ENCODE measurements at regions not wholly inside any gene's neighbourhood (a gene's known extent, or its start where the extent isn't known, plus 50 kb on each side); places are given as distances from the start of the nearest gene placed in this dataset.

GRCh38 chr10:7094781-7095180, 316.1 kb downstream of the SFMBT2 start:
- intact Hi-C loops (cut with micrococcal nuclease; ENCODE audit: unreplicated experiment): no loop called here
- Histone ChIP-seq H3K4me3 (replicated peaks in 1 of 3; ENCODE audit: insufficient read depth in 1 of 3, low read depth in 2 of 3, low read length in 3 of 3) (no peak overlapping the region), H2AFZ (ENCODE audit: low read length) (no peak overlapping the region), H3K27ac (ENCODE audit: extremely low read length, insufficient read depth, low read length) (no peak overlapping the region), H3K4me1 (ENCODE audit: insufficient read depth, low read length) (no peaks in the 10 kb centered on the region), H3K9me3 (ENCODE audit: low read length) (no peaks in the 10 kb centered on the region), H3K79me2 (ENCODE audit: insufficient read depth, low read length) (no peaks in the 10 kb centered on the region), H3K4me2 (ENCODE audit: low read depth, low read length) (no peak overlapping the region), H4K20me1 (ENCODE audit: insufficient read depth, low read length) (no peaks in the 10 kb centered on the region), H3K27me3 (ENCODE audit: control insufficient read depth in 1 of 2, insufficient read depth in 2 of 2, low read length in 2 of 2) (peaks cover 0 to 15% of the 10 kb centered on the region in 2 experiments; a peak in 3 of 5 replicates), H3K36me3 (replicated peaks in 1 of 2; ENCODE audit: control insufficient read depth in 1 of 2, insufficient read depth in 2 of 2, low read length in 2 of 2) (no peaks in the 10 kb centered on the region), H3K9ac (ENCODE audit: insufficient read depth, low read depth, low read length) (no peak overlapping the region)
- BruUV-seq (replicated peaks): no TSS peak
- in situ Hi-C loops (cut with HindIII; ENCODE audit: extremely low pct_ligation_motif_present, low pct_unique_long_range_greater_than_20kb): no loop called here
- TF ChIP-seq ZNF282 (IDR thresholded peaks at IDR 0.05; ENCODE audit: partially characterized antibody) (no peak), HMG20A (CRISPR knock-in tag; IDR thresholded peaks at IDR 0.05; ENCODE audit: borderline replicate concordance) (no peak), TBX3 (IDR thresholded peaks at IDR 0.05; ENCODE audit: borderline replicate concordance) (no peak), ISL2 (CRISPR knock-in tag; IDR thresholded peaks at IDR 0.05) (no peak), MAFK (conservative IDR thresholded peaks at IDR 0.05 in 1 of 2, IDR thresholded peaks at IDR 0.05 in 1 of 2; ENCODE audit: low read length in 2 of 2) (no peak), ETV6 (CRISPR knock-in tag; conservative IDR thresholded peaks at IDR 0.05) (no peak), ZNF569 (CRISPR knock-in tag; IDR thresholded peaks at IDR 0.05; ENCODE audit: borderline replicate concordance) (no peak), SNAI1 (CRISPR knock-in tag; IDR thresholded peaks at IDR 0.05; ENCODE audit: borderline replicate concordance) (no peak), ZNF274 (CRISPR knock-in tag; IDR thresholded peaks at IDR 0.05) (no peak), CEBPZ (IDR thresholded peaks at IDR 0.05; ENCODE audit: low read length) (no peak), FOXC1 (CRISPR knock-in tag; IDR thresholded peaks at IDR 0.05; ENCODE audit: borderline replicate concordance) (no peak), ZFP62 (CRISPR knock-in tag; IDR thresholded peaks at IDR 0.05) (no peak), SAP130 (CRISPR knock-in tag; IDR thresholded peaks at IDR 0.05; ENCODE audit: low read depth) (no peak), ZNF251 (CRISPR knock-in tag; IDR thresholded peaks at IDR 0.05) (no peak)
- DNase-seq (ENCODE audit: low spot score): no peak
- no peak for ATAC-seq
- CTCF ChIA-PET (ENCODE audit: low intra/inter-chr PET ratio, low total read pairs): no interaction called here
- WGBS (ENCODE audit: low lambda C conversion rate): 2% methylated on average over 6 of the region's 6 CpGs
- POLR2A ChIA-PET: no interaction called here
- no peak for FAIRE-seq
